Activated CD8-positive, alpha-beta memory T cell treated with anti-CD3 and anti-CD28 coated beads, Interleukin-2, amount 50 U/mL, for 24 hours (primary cell): ENCODE measurements at regions not wholly inside any gene's neighbourhood (a gene's known extent, or its start where the extent isn't known, plus 50 kb on each side); places are given as distances from the start of the nearest gene placed in this dataset.

Experiments
- DNase-seq: peaks from one replicate; pipeline ENCODE4 v3.0.0-alpha.2; 2020; ENCODE audit errors: extremely low read depth

DNA sequence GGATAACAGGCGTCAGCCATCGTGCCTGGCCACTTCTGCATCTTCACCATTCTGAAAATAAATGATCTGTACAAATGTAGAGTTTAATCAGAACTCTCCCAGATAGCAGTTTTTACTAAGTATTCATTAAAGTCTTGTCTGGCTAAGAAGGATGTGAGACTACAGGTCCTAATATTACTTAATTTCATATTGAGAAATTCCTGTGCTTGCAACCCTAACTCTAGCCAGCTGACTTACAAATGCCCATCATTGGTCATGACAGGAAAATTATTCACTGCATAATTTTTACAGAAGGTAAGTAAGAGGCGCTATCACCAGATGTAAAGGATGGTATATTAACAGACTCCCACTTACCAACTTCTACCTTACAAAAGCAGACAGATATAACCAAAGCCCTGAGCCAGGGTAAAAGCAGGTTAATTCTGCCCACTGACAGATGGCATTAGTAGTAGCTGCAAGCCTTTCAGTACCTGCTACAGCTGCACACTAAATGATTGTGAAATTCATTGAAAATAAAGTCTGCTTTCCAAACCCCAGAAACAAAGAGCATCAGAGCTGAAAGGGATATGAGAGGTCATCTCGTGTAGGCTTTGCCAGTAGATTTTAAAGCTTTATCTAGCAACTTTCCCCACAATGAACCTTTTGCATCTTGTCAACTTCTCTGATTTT lies 55.9 kb upstream of the FOXN2 start:
- DNase-seq = no peak

DNA sequence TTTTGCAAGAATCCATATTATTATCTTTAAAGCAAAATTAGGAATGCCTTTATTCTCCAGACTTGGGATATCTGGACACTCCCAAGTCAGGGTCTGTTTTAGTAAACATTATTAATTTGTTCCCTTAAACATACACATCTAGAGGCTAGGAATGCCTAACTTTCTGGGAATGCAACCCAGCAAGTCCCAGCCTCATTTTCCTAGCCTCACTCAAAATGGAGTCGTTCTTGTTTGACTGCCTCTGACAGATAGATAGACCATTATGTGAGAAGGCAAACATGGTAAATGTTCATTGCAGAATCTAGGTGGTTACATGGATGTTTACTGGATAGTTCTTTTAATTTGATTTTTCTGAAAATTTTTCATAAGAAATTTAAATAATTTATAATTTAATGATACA lies 54.7 kb upstream of the FOXN2 start:
- DNase-seq = no peak

DNA sequence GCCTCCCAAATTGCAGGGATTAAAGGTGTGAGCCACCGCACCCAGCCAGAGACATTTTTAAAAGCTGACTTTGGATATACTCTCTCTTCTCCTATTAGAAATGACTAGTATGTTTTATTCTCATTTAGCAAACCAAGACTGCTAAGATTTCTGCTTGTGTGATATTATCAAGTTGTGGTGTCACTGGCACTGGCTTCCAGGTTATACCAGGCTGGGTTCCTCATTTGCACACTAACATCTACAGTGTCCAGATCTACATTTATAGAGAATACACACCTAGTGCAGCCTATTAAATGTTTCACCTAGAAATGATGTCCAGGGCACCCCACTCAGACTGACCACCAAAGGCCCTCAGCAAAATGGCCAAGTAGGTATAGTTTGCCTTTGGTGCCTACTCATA lies 49.9 kb upstream of the FOXN2 start:
- no peak for DNase-seq
